ENCODE measurements at regions not wholly inside any gene's neighbourhood (a gene's known extent, or its start where the extent isn't known, plus 50 kb on each side); places are given as distances from the start of the nearest gene placed in this dataset.

- intact Hi-C loops (cut with micrococcal nuclease; ENCODE audit: unreplicated experiment), result no loop called here
- TF ChIP-seq EZH2phosphoT487 (IDR thresholded peaks at IDR 0.05; ENCODE audit: borderline replicate concordance, low read depth, low read length) (no peak), CTCF (conservative IDR thresholded peaks at IDR 0.05; ENCODE audit: low read length) (no peak)
- H3K27ac ChIP-seq (ENCODE audit: low read depth, low read length, poor library complexity, severe bottlenecking), result no peak overlapping the region
- no peak overlapping the region for H3K4me2 ChIP-seq (ENCODE audit: low read length)
- no peak for DNase-seq (ENCODE audit: low spot score)
- H2AFZ ChIP-seq (ENCODE audit: low read length), result no peak overlapping the region
- H3K79me2 ChIP-seq (ENCODE audit: insufficient read depth, low read depth, low read length), result no peaks in the 10 kb centered on the region
- no peaks in the 10 kb centered on the region for H3K9me3 ChIP-seq (ENCODE audit: low read length)
- BruUV-seq (replicated peaks), result no TSS peak
- ChIA-PET CTCF (ENCODE audit: unreplicated experiment) (no interaction called here), POLR2A (no interaction called here)
- H3K9me2 ChIP-seq (ENCODE audit: insufficient read depth, low read length), result no peaks in the 10 kb centered on the region
- no peaks in the 10 kb centered on the region for H3K36me3 ChIP-seq (ENCODE audit: insufficient read depth, low read length)
- no peaks in the 10 kb centered on the region for H4K20me1 ChIP-seq (ENCODE audit: insufficient read depth, low read length)
- H3K4me3 ChIP-seq (ENCODE audit: low read depth, low read length, poor library complexity, severe bottlenecking), result no peak overlapping the region
- H3K4me1 ChIP-seq (ENCODE audit: insufficient read depth, low read length, poor library complexity, severe bottlenecking), result no peaks in the 10 kb centered on the region
Observed at GRCh38 chr18:51561821-51562220, 364.3 kb upstream of the MEX3C start.

GRCh38 chr18:51562866-51563265 lies 365.4 kb upstream of the MEX3C start:
- Histone ChIP-seq H3K4me2 (ENCODE audit: low read length) (no peak overlapping the region), H3K27ac (ENCODE audit: low read depth, low read length, poor library complexity, severe bottlenecking) (no peak overlapping the region), H3K4me1 (ENCODE audit: insufficient read depth, low read length, poor library complexity, severe bottlenecking) (no peaks in the 10 kb centered on the region), H4K20me1 (ENCODE audit: insufficient read depth, low read length) (no peaks in the 10 kb centered on the region), H2AFZ (ENCODE audit: low read length) (no peak overlapping the region), H3K36me3 (ENCODE audit: insufficient read depth, low read length) (no peaks in the 10 kb centered on the region), H3K9me2 (ENCODE audit: insufficient read depth, low read length) (no peaks in the 10 kb centered on the region), H3K4me3 (ENCODE audit: low read depth, low read length, poor library complexity, severe bottlenecking) (no peak overlapping the region), H3K79me2 (ENCODE audit: insufficient read depth, low read depth, low read length) (no peaks in the 10 kb centered on the region), H3K9me3 (ENCODE audit: low read length) (no peaks in the 10 kb centered on the region)
- intact Hi-C loops (cut with micrococcal nuclease; ENCODE audit: unreplicated experiment), result no loop called here
- TF ChIP-seq CTCF (conservative IDR thresholded peaks at IDR 0.05; ENCODE audit: low read length) (no peak), EZH2phosphoT487 (IDR thresholded peaks at IDR 0.05; ENCODE audit: borderline replicate concordance, low read depth, low read length) (no peak)
- no peak for DNase-seq (ENCODE audit: low spot score)
- ChIA-PET POLR2A (no interaction called here), CTCF (ENCODE audit: unreplicated experiment) (no interaction called here)
- no TSS peak for BruUV-seq (replicated peaks)

GRCh38 chr18:51563396-51563795 lies 365.9 kb upstream of the MEX3C start:
- Histone ChIP-seq H3K4me3 (ENCODE audit: low read depth, low read length, poor library complexity, severe bottlenecking) (no peak overlapping the region), H4K20me1 (ENCODE audit: insufficient read depth, low read length) (no peaks in the 10 kb centered on the region), H2AFZ (ENCODE audit: low read length) (no peak overlapping the region), H3K36me3 (ENCODE audit: insufficient read depth, low read length) (no peaks in the 10 kb centered on the region), H3K4me2 (ENCODE audit: low read length) (no peak overlapping the region), H3K4me1 (ENCODE audit: insufficient read depth, low read length, poor library complexity, severe bottlenecking) (no peaks in the 10 kb centered on the region), H3K9me2 (ENCODE audit: insufficient read depth, low read length) (no peaks in the 10 kb centered on the region), H3K79me2 (ENCODE audit: insufficient read depth, low read depth, low read length) (no peaks in the 10 kb centered on the region), H3K9me3 (ENCODE audit: low read length) (no peaks in the 10 kb centered on the region), H3K27ac (ENCODE audit: low read depth, low read length, poor library complexity, severe bottlenecking) (no peak overlapping the region)
- intact Hi-C loops (cut with micrococcal nuclease; ENCODE audit: unreplicated experiment), result no loop called here
- BruUV-seq (replicated peaks), result no TSS peak
- CTCF ChIA-PET (ENCODE audit: unreplicated experiment), result no interaction called here
- POLR2A ChIA-PET, result interaction anchor here (0.5 kb wide), 1 partner anchor 302 kb away, joined by 3 read pairs; no protein-coding TSS in a partner anchor
- TF ChIP-seq CTCF (conservative IDR thresholded peaks at IDR 0.05; ENCODE audit: low read length), result no peak
- TF ChIP-seq EZH2phosphoT487 (IDR thresholded peaks at IDR 0.05; ENCODE audit: borderline replicate concordance, low read depth, low read length), result no peak
- DNase-seq (ENCODE audit: low spot score), result peak; percentile 1

Data from OCI-LY7 (cell line).